ENCODE measurements at regions not wholly inside any gene's neighbourhood (a gene's known extent, or its start where the extent isn't known, plus 50 kb on each side); places are given as distances from the start of the nearest gene placed in this dataset.

DNA sequence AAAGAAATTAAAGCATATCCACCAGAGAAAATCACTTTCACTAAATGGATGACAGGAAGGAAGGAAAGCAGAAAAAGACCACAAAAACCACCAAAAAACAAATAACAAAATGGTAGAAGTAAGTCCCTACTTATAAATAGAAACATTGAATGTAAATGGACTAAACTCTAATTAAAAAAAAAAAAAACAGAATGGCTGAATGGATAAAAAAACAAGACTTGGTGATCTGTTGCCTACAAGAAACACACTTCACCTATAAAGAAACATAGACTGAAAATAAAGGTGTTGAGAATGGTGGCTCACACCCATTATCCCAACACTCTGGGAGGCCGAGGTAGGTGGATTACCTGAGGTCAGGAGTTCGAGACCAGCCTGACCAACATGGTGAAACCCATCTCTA, 122.9 kb downstream of the HMHB1 start:
- TF ChIP-seq ZNF592 (IDR thresholded peaks at IDR 0.05) (no peak), SUPT20H (IDR thresholded peaks at IDR 0.05; ENCODE audit: borderline replicate concordance, control insufficient read depth, low read depth, low read length) (no peak), E2F4 (IDR thresholded peaks at IDR 0.05; ENCODE audit: low read depth, low read length) (no peak), RFX5 (IDR thresholded peaks at IDR 0.05; ENCODE audit: low read depth, low read length) (no peak)
- POLR2A ChIA-PET: no interaction called here

More for the DNA sequence above, 122.9 kb downstream of the HMHB1 start:
- ChIA-PET SMC1A (ENCODE audit: uncharacterized antibody, unreplicated experiment) (interaction anchor here (0.8 kb wide), 1 partner anchor 37 kb away, joined by 3 read pairs; no protein-coding TSS in a partner anchor), RAD21 (ENCODE audit: unreplicated experiment) (no interaction called here), CTCF (interaction anchor here (0.7 kb wide), 1 partner anchor 22 kb away, joined by 3 read pairs; no protein-coding TSS in a partner anchor)
- Histone ChIP-seq H3K9me3 (replicated peaks; ENCODE audit: control insufficient read depth, insufficient read depth, low read length) (no peaks in the 10 kb centered on the region; the same call in 2 of the 3 replicates), H3K4me3 (no peak overlapping the region), H3K9ac (ENCODE audit: control insufficient read depth, insufficient read depth, low read length) (no peak overlapping the region), H3K27me3 (replicated peaks in 1 of 2; ENCODE audit: control insufficient read depth in 2 of 2, insufficient read depth in 2 of 2, low read length in 1 of 2) (no peaks in the 10 kb centered on the region), H3K27ac (ENCODE audit: control insufficient read depth, insufficient read depth) (no peak overlapping the region), H2AFZ (ENCODE audit: control insufficient read depth, low read depth, low read length) (no peak overlapping the region), H3K36me3 (ENCODE audit: control insufficient read depth in 2 of 2, insufficient read depth in 2 of 2, low read length in 1 of 2) (no peaks in the 10 kb centered on the region), H3K4me1 (ENCODE audit: control insufficient read depth, insufficient read depth, low read length) (no peaks in the 10 kb centered on the region), H4K20me1 (ENCODE audit: control insufficient read depth, insufficient read depth) (no peaks in the 10 kb centered on the region), H3K79me2 (ENCODE audit: control insufficient read depth, insufficient read depth, low read length) (no peaks in the 10 kb centered on the region), H3K4me2 (ENCODE audit: control insufficient read depth, insufficient read depth) (no peak overlapping the region)
- WGBS (ENCODE audit: insufficient coverage, insufficient replicate concordance, low lambda C conversion rate, missing lambda C conversion rate): 0% methylated on average over 2 of the region's 2 CpGs
- intact Hi-C loops (cut with micrococcal nuclease; ENCODE audit: unreplicated experiment) (no loop called here), in situ Hi-C loops (cut with MboI) (no loop called here)
- BruUV-seq (replicated peaks): no TSS peak
- ATAC-seq: no peak
- DNase-seq (ENCODE audit: low read depth, low spot score): no peak
- FAIRE-seq: no peak

Data from GM12878 (cell line).